HepG2 (cell line): ENCODE measurements at regions not wholly inside any gene's neighbourhood (a gene's known extent, or its start where the extent isn't known, plus 50 kb on each side); places are given as distances from the start of the nearest gene placed in this dataset.

ENCODE experiments used
- AFF4 ChIP-seq: sonication (generic); formaldehyde crosslinking; IDR thresholded peaks from 2 replicates; pipeline ENCODE4 v1.4.0; 2020; ENCODE audit warnings: missing genetic modification reagents
- ARID2 ChIP-seq: sonication (generic); formaldehyde crosslinking; IDR thresholded peaks from 2 replicates; pipeline ENCODE4 v1.8.1; 2022; ENCODE audit warnings: mild to moderate bottlenecking, missing genetic modification reagents, borderline replicate concordance
- BCL6 ChIP-seq: IDR thresholded peaks from 2 replicates; pipeline ENCODE4 v1.6.1; 2016; ENCODE audit warnings: missing genetic modification reagents, missing compliant biosample characterization
- BRCA1 ChIP-seq: sonication (generic); formaldehyde crosslinking; IDR thresholded peaks from 2 replicates; pipeline ENCODE4 v1.4.0; 2020; ENCODE audit warnings: missing genetic modification reagents
- CCAR2 ChIP-seq: fragments of 200-400 bp; formaldehyde crosslinking; optimal IDR thresholded peaks from 2 replicates; pipeline ENCODE3; 2018; ENCODE audit warnings: low read depth, mild to moderate bottlenecking, low read length, moderate library complexity
- CENPT ChIP-seq: sonication (generic); formaldehyde crosslinking; IDR thresholded peaks from 2 replicates; pipeline ENCODE4 v1.8.0; 2022; ENCODE audit warnings: low read depth, mild to moderate bottlenecking, moderate library complexity, missing genetic modification reagents
- DNMT1 ChIP-seq: sonication (generic); formaldehyde crosslinking; IDR thresholded peaks from 2 replicates; pipeline ENCODE4 v1.5.1; 2020; ENCODE audit warnings: mild to moderate bottlenecking, missing genetic modification reagents
- ETV5 ChIP-seq: IDR thresholded peaks from 2 replicates; pipeline ENCODE4 v1.6.1; 2018; ENCODE audit warnings: missing biosample characterization, missing genetic modification reagents, inconsistent platforms, borderline replicate concordance
- FOXK1 ChIP-seq: sonication (generic); formaldehyde crosslinking; IDR thresholded peaks from 2 replicates; pipeline ENCODE4 v1.4.0; 2020; ENCODE audit warnings: low read depth, missing genetic modification reagents, borderline replicate concordance
- FUBP1 ChIP-seq: sonication (generic); formaldehyde crosslinking; IDR thresholded peaks from 2 replicates; pipeline ENCODE4 v1.5.1; 2020; ENCODE audit warnings: missing genetic modification reagents, mild to moderate bottlenecking, borderline replicate concordance
- GATAD2A ChIP-seq: IDR thresholded peaks from 2 replicates; pipeline ENCODE4 v1.6.1; 2016
- GLI4 ChIP-seq: sonication (generic); formaldehyde crosslinking; IDR thresholded peaks from 2 replicates; pipeline ENCODE4 v1.5.1; 2020; ENCODE audit warnings: missing genetic modification reagents, mild to moderate bottlenecking, moderate library complexity, borderline replicate concordance
- HIVEP1 ChIP-seq: sonication (generic); formaldehyde crosslinking; IDR thresholded peaks from 2 replicates; pipeline ENCODE4 v1.4.0; 2020; ENCODE audit warnings: mild to moderate bottlenecking, missing genetic modification reagents
- IRF1 ChIP-seq: sonication (generic); formaldehyde crosslinking; IDR thresholded peaks from 2 replicates; pipeline ENCODE4 v1.4.0; 2020; ENCODE audit warnings: low read depth, mild to moderate bottlenecking, missing genetic modification reagents
- MEIS2 ChIP-seq: sonication (generic); formaldehyde crosslinking; IDR thresholded peaks from 2 replicates; pipeline ENCODE4 v1.9.0; 2021; ENCODE audit warnings: mild to moderate bottlenecking, missing genetic modification reagents
- PAX8 ChIP-seq: sonication (generic); formaldehyde crosslinking; IDR thresholded peaks from 2 replicates; pipeline ENCODE4 v1.8.0; 2022; ENCODE audit warnings: mild to moderate bottlenecking, missing genetic modification reagents, borderline replicate concordance
- RFXANK ChIP-seq: IDR thresholded peaks from 2 replicates; pipeline ENCODE4 v1.6.1; 2016
- SMARCC2 ChIP-seq: fragments of 450-650 bp; IDR thresholded peaks from 2 replicates; pipeline ENCODE4 v1.6.1; 2017; ENCODE audit warnings: antibody characterized with exemption, mild to moderate bottlenecking
- ZNF460 ChIP-seq: sonication (generic); formaldehyde crosslinking; IDR thresholded peaks from 2 replicates; pipeline ENCODE4 v1.5.1; 2020; ENCODE audit warnings: missing genetic modification reagents, mild to moderate bottlenecking, borderline replicate concordance
- ZNF556 ChIP-seq: sonication (generic); formaldehyde crosslinking; IDR thresholded peaks from 2 replicates; pipeline ENCODE4 v1.4.0; 2020; ENCODE audit warnings: mild to moderate bottlenecking, missing genetic modification reagents, borderline replicate concordance
- ZNF607 ChIP-seq: sonication (generic); formaldehyde crosslinking; IDR thresholded peaks from 2 replicates; pipeline ENCODE4 v1.5.1; 2020; ENCODE audit warnings: missing genetic modification reagents, mild to moderate bottlenecking, borderline replicate concordance
- TF ChIP-seq, protein P1 (sequence below): sonication (generic); formaldehyde crosslinking; conservative IDR thresholded peaks from 2 replicates; pipeline ENCODE4 v1.5.0; 2020; ENCODE audit warnings: missing genetic modification reagents

DNA sequence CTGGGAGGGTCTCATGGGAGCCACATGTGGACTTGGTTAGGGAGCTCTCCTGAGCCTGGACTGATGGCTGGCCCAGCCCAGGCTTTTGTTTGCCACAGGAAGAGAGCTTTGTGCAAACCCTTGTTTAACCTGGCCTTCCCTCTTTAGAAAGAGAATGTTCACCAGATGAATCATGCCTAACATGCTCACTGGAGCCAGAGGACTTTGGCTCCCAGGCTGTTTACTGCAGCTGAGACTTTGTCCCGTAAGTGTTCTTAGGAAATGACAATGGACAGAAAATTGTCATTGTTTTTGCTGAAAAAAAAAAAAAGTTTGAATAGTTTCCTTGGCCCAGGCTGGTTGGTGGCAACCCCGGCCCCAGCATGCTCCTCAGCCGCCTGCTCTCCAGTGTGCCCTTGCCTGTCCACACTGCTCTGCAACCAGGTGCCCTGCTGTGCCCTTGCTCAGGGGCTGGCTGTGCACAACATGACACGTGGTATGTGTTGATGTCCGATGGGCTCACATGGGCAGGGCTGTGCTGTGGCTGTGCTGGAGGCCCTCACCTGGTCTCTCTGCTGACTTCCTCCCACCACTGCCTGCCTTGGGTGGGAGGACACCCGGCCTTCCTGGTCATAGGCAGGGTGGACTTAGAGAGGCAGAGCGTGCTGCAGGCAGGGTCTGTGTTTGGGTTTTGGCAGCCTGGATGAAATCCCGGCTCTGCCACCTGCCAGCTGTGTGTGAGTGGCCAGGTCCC, 215.3 kb upstream of the ZNF32 start (continued):
- TF ChIP-seq CCAR2 (no peak), FUBP1 (CRISPR knock-in tag) (no peak), ZNF607 (CRISPR knock-in tag) (no peak; the same call in 1 of the 2 replicates), RFXANK (CRISPR knock-in tag) (no peak), HIVEP1 (CRISPR knock-in tag) (peak; percentile 51; the same call in 1 of the 2 replicates), IRF1 (peak; percentile 55; the same call in 1 of the 2 replicates), ZNF460 (CRISPR knock-in tag) (no peak), BRCA1 (CRISPR knock-in tag) (0 out of 2 replicates have a peak, but pooled peaks have one; percentile 63), ZNF556 (CRISPR knock-in tag) (peak; percentile 98; the same call in 1 of the 2 replicates), GATAD2A (CRISPR knock-in tag) (peak; percentile 94), AFF4 (CRISPR knock-in tag) (no peak), CENPT (CRISPR knock-in tag) (no peak), DNMT1 (CRISPR knock-in tag) (no peak), MEIS2 (CRISPR knock-in tag) (no peak), PAX8 (CRISPR knock-in tag) (peak; percentile 77; the same call in 1 of the 2 replicates), SMARCC2 (peak; percentile 86), ARID2 (0 out of 2 replicates have a peak, but pooled peaks have one; percentile 52), GLI4 (0 out of 2 replicates have a peak, but pooled peaks have one; percentile 37), BCL6 (CRISPR knock-in tag) (peak; percentile 60; the same call in 1 of the 2 replicates), ETV5 (peak; percentile 91), FOXK1 (CRISPR knock-in tag) (peak; percentile 75; the same call in 1 of the 2 replicates)
- TF ChIP-seq, protein P1, sequence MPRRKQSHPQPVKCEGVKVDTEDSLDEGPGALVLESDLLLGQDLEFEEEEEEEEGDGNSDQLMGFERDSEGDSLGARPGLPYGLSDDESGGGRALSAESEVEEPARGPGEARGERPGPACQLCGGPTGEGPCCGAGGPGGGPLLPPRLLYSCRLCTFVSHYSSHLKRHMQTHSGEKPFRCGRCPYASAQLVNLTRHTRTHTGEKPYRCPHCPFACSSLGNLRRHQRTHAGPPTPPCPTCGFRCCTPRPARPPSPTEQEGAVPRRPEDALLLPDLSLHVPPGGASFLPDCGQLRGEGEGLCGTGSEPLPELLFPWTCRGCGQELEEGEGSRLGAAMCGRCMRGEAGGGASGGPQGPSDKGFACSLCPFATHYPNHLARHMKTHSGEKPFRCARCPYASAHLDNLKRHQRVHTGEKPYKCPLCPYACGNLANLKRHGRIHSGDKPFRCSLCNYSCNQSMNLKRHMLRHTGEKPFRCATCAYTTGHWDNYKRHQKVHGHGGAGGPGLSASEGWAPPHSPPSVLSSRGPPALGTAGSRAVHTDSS (CRISPR knock-in tag), result no peak
